Liver (tissue), 3 donors: ENCODE measurements at regions not wholly inside any gene's neighbourhood (a gene's known extent, or its start where the extent isn't known, plus 50 kb on each side); places are given as distances from the start of the nearest gene placed in this dataset.

Experiments
- ATF3 ChIP-seq: IDR thresholded peaks from 2 replicates; pipeline ENCODE4 v1.6.1; 2016; ENCODE audit warnings: antibody characterized with exemption
- CTCF ChIP-seq: fragments of 150-350 bp; IDR thresholded peaks from 2 replicates; pipeline ENCODE4 v1.5.1; 2017; ENCODE audit warnings: improper control_type of control experiment, low read depth, low read length; ENCODE audit not compliant: missing input control
- EGR1 ChIP-seq, 2 donors: IDR thresholded peaks; 2 replicates each; pipeline ENCODE4 v1.6.1; 2016 to 2018; ENCODE audit warnings: antibody characterized with exemption in 2 of 2, low read depth in 2 of 2
- FOXA1 ChIP-seq: IDR thresholded peaks from 2 replicates; pipeline ENCODE4 v1.6.1; 2016; ENCODE audit warnings: antibody characterized with exemption
- GABPA ChIP-seq, 2 donors: IDR thresholded peaks in 1 of 2; conservative IDR thresholded peaks in 1 of 2; 2 replicates each; pipeline ENCODE4 v1.6.1; 2016; ENCODE audit warnings: antibody characterized with exemption in 2 of 2, mild to moderate bottlenecking in 1 of 2, moderate library complexity in 1 of 2
- JUND ChIP-seq, 2 donors: IDR thresholded peaks; 2 replicates each; pipeline ENCODE4 v1.6.1; 2016; ENCODE audit warnings: antibody characterized with exemption in 2 of 2
- MAX ChIP-seq: IDR thresholded peaks from 2 replicates; pipeline ENCODE4 v1.6.1; 2016; ENCODE audit warnings: antibody characterized with exemption
- RAD21 ChIP-seq, 2 donors: IDR thresholded peaks; 2 replicates each; pipeline ENCODE4 v1.6.1; 2016; ENCODE audit warnings: antibody characterized with exemption in 2 of 2, mild to moderate bottlenecking in 2 of 2
- REST ChIP-seq: IDR thresholded peaks from 2 replicates; pipeline ENCODE4 v1.6.1; 2016; ENCODE audit warnings: antibody characterized with exemption, mild to moderate bottlenecking
- RXRA ChIP-seq, 2 donors: IDR thresholded peaks; 2 replicates each; pipeline ENCODE4 v1.6.1; 2017 to 2018; ENCODE audit warnings: antibody characterized with exemption in 2 of 2, mild to moderate bottlenecking in 1 of 2
- SP1 ChIP-seq: IDR thresholded peaks from 2 replicates; pipeline ENCODE4 v1.6.1; 2018; ENCODE audit warnings: antibody characterized with exemption, mild to moderate bottlenecking
- TAF1 ChIP-seq: conservative IDR thresholded peaks from 2 replicates; pipeline ENCODE4 v1.6.1; 2016; ENCODE audit warnings: antibody characterized with exemption, mild to moderate bottlenecking
- YY1 ChIP-seq: IDR thresholded peaks from 2 replicates; pipeline ENCODE4 v1.6.1; 2016; ENCODE audit warnings: antibody characterized with exemption, mild to moderate bottlenecking
- ZBTB33 ChIP-seq: IDR thresholded peaks from 2 replicates; pipeline ENCODE4 v1.6.1; 2016; ENCODE audit warnings: antibody characterized with exemption
- donor health status: healthy.
- donor health status: healthy.

GRCh38 chr20:48203252-48203651 lies 418.0 kb upstream of the SULF2 start:
- TF ChIP-seq CTCF (no peak), RXRA (IDR thresholded peaks at IDR 0.05) (no peak), SP1 (no peak), MAX (no peak), YY1 (no peak), REST (no peak), FOXA1 (no peak), ZBTB33 (no peak), JUND (IDR thresholded peaks at IDR 0.05) (no peak), ATF3 (no peak), RAD21 (IDR thresholded peaks at IDR 0.05) (no peak), TAF1 (no peak), EGR1 (IDR thresholded peaks at IDR 0.05; ENCODE audit: low read depth in 2 of 2) (no peak), GABPA (IDR thresholded peaks at IDR 0.05 in 1 of 2, conservative IDR thresholded peaks at IDR 0.05 in 1 of 2) (no peak)
